Testis (tissue), 2 donors: ENCODE measurements at regions not wholly inside any gene's neighbourhood (a gene's known extent, or its start where the extent isn't known, plus 50 kb on each side); places are given as distances from the start of the nearest gene placed in this dataset.

Source experiments
- CTCF ChIP-seq, 3 experiments: fragments of 450-650 bp in 2 of 3; fragments of 200-600 bp in 1 of 3; sonication (generic) in 1 of 3; IDR thresholded peaks; one replicate each; pipeline ENCODE4 v1.5.1; 2016 to 2019; ENCODE audit warnings: antibody characterized with exemption in 3 of 3, mild to moderate bottlenecking in 2 of 3, moderate library complexity in 1 of 3
- POLR2A ChIP-seq: fragments of 450-650 bp; IDR thresholded peaks from one replicate; pipeline ENCODE4 v1.6.1; 2017; ENCODE audit warnings: antibody characterized with exemption, mild to moderate bottlenecking, moderate library complexity

- TF ChIP-seq CTCF (IDR thresholded peaks at IDR 0.05) (no peak), POLR2A (no peak)
Observed at GRCh38 chr2:3060049-3060448, 317.6 kb downstream of the EIPR1 start.
